Vagina (tissue), 2 donors: ENCODE measurements at regions not wholly inside any gene's neighbourhood (a gene's known extent, or its start where the extent isn't known, plus 50 kb on each side); places are given as distances from the start of the nearest gene placed in this dataset.
"Not testable (repeated sequence)": the region's sequence is repeated elsewhere in the genome, so short reads cannot be mapped to it uniquely, and the experiment has no call there.

ENCODE experiments used
- POLR2A ChIP-seq, 2 donors: fragments of 450-650 bp; IDR thresholded peaks; one replicate each; pipeline ENCODE4 v1.6.1; 2017; ENCODE audit warnings: antibody characterized with exemption in 2 of 2, mild to moderate bottlenecking in 2 of 2, moderate library complexity in 2 of 2
- POLR2AphosphoS5 ChIP-seq, 2 donors: sonication (generic); formaldehyde crosslinking; IDR thresholded peaks; one replicate each; pipeline ENCODE4 v1.9.0; 2017; ENCODE audit warnings: antibody characterized with exemption in 2 of 2, mild to moderate bottlenecking in 2 of 2, low read depth in 1 of 2; ENCODE audit not compliant: insufficient read depth in 1 of 2
- TF ChIP-seq, protein P1 (sequence below), 3 experiments: fragments of 450-650 bp in 2 of 3; fragments of 200-600 bp in 1 of 3; sonication (generic) in 1 of 3; IDR thresholded peaks; one replicate each; pipeline ENCODE4 v1.5.1; 2017 to 2019; ENCODE audit warnings: antibody characterized with exemption in 3 of 3, mild to moderate bottlenecking in 2 of 3, moderate library complexity in 2 of 3

DNA sequence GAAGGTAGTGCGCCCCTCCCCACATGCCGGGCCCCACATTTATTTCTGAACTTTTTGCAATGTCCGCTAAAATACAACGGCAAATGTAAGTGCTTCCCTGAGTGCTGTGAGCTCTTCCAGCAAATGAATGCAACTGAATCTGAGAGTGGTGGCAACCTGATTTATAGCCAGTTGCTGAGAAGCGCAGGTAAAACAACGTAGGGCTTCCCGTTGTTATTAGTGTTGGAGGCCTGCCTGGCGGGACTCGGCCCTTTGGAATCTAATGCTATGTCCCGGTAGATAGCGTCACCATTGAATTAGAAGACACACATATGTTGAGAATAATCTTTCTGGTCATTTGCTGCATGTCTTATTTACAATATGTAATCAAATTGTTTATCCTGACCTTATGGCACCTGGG lies 302.7 kb downstream of the CWH43 start:
- TF ChIP-seq, protein P1, sequence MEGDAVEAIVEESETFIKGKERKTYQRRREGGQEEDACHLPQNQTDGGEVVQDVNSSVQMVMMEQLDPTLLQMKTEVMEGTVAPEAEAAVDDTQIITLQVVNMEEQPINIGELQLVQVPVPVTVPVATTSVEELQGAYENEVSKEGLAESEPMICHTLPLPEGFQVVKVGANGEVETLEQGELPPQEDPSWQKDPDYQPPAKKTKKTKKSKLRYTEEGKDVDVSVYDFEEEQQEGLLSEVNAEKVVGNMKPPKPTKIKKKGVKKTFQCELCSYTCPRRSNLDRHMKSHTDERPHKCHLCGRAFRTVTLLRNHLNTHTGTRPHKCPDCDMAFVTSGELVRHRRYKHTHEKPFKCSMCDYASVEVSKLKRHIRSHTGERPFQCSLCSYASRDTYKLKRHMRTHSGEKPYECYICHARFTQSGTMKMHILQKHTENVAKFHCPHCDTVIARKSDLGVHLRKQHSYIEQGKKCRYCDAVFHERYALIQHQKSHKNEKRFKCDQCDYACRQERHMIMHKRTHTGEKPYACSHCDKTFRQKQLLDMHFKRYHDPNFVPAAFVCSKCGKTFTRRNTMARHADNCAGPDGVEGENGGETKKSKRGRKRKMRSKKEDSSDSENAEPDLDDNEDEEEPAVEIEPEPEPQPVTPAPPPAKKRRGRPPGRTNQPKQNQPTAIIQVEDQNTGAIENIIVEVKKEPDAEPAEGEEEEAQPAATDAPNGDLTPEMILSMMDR (IDR thresholded peaks at IDR 0.05) = not testable (repeated sequence)
- TF ChIP-seq POLR2AphosphoS5 (IDR thresholded peaks at IDR 0.05; ENCODE audit: insufficient read depth in 1 of 2, low read depth in 1 of 2); POLR2A (IDR thresholded peaks at IDR 0.05): not testable (repeated sequence)
